GM23248 (cell line): ENCODE measurements at regions not wholly inside any gene's neighbourhood (a gene's known extent, or its start where the extent isn't known, plus 50 kb on each side); places are given as distances from the start of the nearest gene placed in this dataset.

ENCODE experiments used
- EZH2 ChIP-seq: fragments of 200-600 bp; sonication (generic); IDR thresholded peaks from 2 replicates; pipeline ENCODE4 v1.6.1; 2018; ENCODE audit warnings: antibody characterized with exemption, mild to moderate bottlenecking; ENCODE audit not compliant: insufficient read depth, poor library complexity, severe bottlenecking
- EZH2phosphoT487 ChIP-seq: fragments of 200-600 bp; sonication (generic); IDR thresholded peaks from 2 replicates; pipeline ENCODE4 v1.6.1; 2018; ENCODE audit warnings: antibody characterized with exemption, moderate library complexity, mild to moderate bottlenecking, low read depth; ENCODE audit not compliant: insufficient read depth

GRCh38 chr7:47688311-47689100 is 106.6 kb upstream of the TNS3 start:
- TF ChIP-seq EZH2 (no peak), EZH2phosphoT487 (no peak)
